Neuronal stem cell (in vitro differentiated cells): ENCODE measurements at regions not wholly inside any gene's neighbourhood (a gene's known extent, or its start where the extent isn't known, plus 50 kb on each side); places are given as distances from the start of the nearest gene placed in this dataset.
"Not testable (repeated sequence)": the region's sequence is repeated elsewhere in the genome, so short reads cannot be mapped to it uniquely, and the experiment has no call there.

Experiments used
- DNase-seq: peaks from one replicate; pipeline ENCODE4 v3.0.0-alpha.2; 2013; ENCODE audit warnings: low spot score
- H2AFZ ChIP-seq: one replicate; pipeline ENCODE4 v1.6.1; 2013; ENCODE audit warnings: mild to moderate bottlenecking, low read length, inconsistent platforms
- H2AK5ac ChIP-seq: 2 replicates; pipeline ENCODE4 v1.6.1; 2013; ENCODE audit warnings: low read depth, mild to moderate bottlenecking, inconsistent platforms, low read length, moderate library complexity, mixed read lengths
- H2BK120ac ChIP-seq: 2 replicates; pipeline ENCODE4 v1.6.1; 2013; ENCODE audit warnings: low read depth, mild to moderate bottlenecking, inconsistent platforms, low read length, moderate library complexity, mixed read lengths
- H2BK12ac ChIP-seq: one replicate; pipeline ENCODE4 v1.6.1; 2013; ENCODE audit warnings: low read length, inconsistent platforms
- H2BK15ac ChIP-seq: 2 replicates; pipeline ENCODE4 v1.6.1; 2013; ENCODE audit warnings: mild to moderate bottlenecking, low read length, inconsistent platforms, mixed read lengths
- H2BK5ac ChIP-seq: one replicate; pipeline ENCODE4 v1.6.1; 2013; ENCODE audit warnings: inconsistent platforms, mild to moderate bottlenecking, low read length, moderate library complexity
- H3K14ac ChIP-seq: one replicate; pipeline ENCODE4 v1.6.1; 2013; ENCODE audit warnings: low read length, inconsistent platforms
- H3K18ac ChIP-seq: 2 replicates; pipeline ENCODE4 v1.6.1; 2013; ENCODE audit warnings: low read length, inconsistent platforms
- H3K23ac ChIP-seq: 2 replicates; pipeline ENCODE4 v1.6.1; 2013; ENCODE audit warnings: low read depth, mild to moderate bottlenecking, mixed read lengths, low read length, inconsistent platforms; ENCODE audit not compliant: poor library complexity
- H3K27ac ChIP-seq: replicated peaks from 3 replicates; pipeline ENCODE4 v1.5.1; 2013; ENCODE audit warnings: low read length, inconsistent platforms
- H3K27me3 ChIP-seq, 3 experiments: 2 replicates each; pipeline ENCODE4 v1.6.1; 2013; ENCODE audit warnings: low read length in 3 of 3, mild to moderate bottlenecking in 2 of 3, inconsistent platforms in 1 of 3, low read depth in 1 of 3, mixed read lengths in 1 of 3, moderate library complexity in 1 of 3; ENCODE audit not compliant: control insufficient read depth in 3 of 3, insufficient read depth in 3 of 3
- H3K36me3 ChIP-seq, 2 donors: replicated peaks in 1 of 2; 2 replicates each; pipeline ENCODE4 v1.6.1; 2013; ENCODE audit warnings: low read length in 2 of 2; ENCODE audit not compliant: control insufficient read depth in 2 of 2, insufficient read depth in 2 of 2
- H3K4ac ChIP-seq: 2 replicates; pipeline ENCODE4 v1.6.1; 2013; ENCODE audit warnings: inconsistent platforms, mild to moderate bottlenecking, low read length, moderate library complexity
- H3K4me1 ChIP-seq, 2 donors: 1 replicate in 1 of 2; 2 replicates in 1 of 2; pipeline ENCODE4 v1.6.1; 2013; ENCODE audit warnings: low read length in 2 of 2, low read depth in 1 of 2; ENCODE audit not compliant: control insufficient read depth in 2 of 2, insufficient read depth in 1 of 2
- H3K4me2 ChIP-seq: one replicate; pipeline ENCODE4 v1.6.1; 2013; ENCODE audit warnings: mild to moderate bottlenecking, low read length, inconsistent platforms; ENCODE audit not compliant: insufficient read depth, poor library complexity, severe bottlenecking
- H3K4me3 ChIP-seq, 2 donors: 2 replicates each; pipeline ENCODE4 v1.5.1; 2013; ENCODE audit warnings: low read length in 2 of 2, mild to moderate bottlenecking in 2 of 2, inconsistent platforms in 1 of 2, moderate library complexity in 1 of 2
- H3K79me1 ChIP-seq: one replicate; pipeline ENCODE4 v1.6.1; 2013; ENCODE audit warnings: low read depth, mild to moderate bottlenecking, inconsistent platforms, low read length, moderate library complexity
- H3K9ac ChIP-seq: one replicate; pipeline ENCODE4 v1.6.1; 2013; ENCODE audit warnings: mild to moderate bottlenecking, low read depth, low read length, inconsistent platforms; ENCODE audit not compliant: poor library complexity
- H3K9me3 ChIP-seq, 2 donors: replicated peaks in 1 of 2; 2 replicates each; pipeline versions ENCODE3 to v1.6.1; 2013; ENCODE audit warnings: low read length in 2 of 2, mild to moderate bottlenecking in 2 of 2, inconsistent platforms in 1 of 2, low read depth in 1 of 2, mixed read lengths in 1 of 2, moderate library complexity in 1 of 2; ENCODE audit not compliant: control insufficient read depth in 2 of 2, insufficient read depth in 1 of 2
- H4K8ac ChIP-seq: one replicate; pipeline ENCODE4 v1.6.1; 2013; ENCODE audit warnings: low read depth, mild to moderate bottlenecking, inconsistent platforms, low read length, moderate library complexity
- H4K91ac ChIP-seq: one replicate; pipeline ENCODE4 v1.6.1; 2013; ENCODE audit warnings: low read length, low read depth, mild to moderate bottlenecking, inconsistent platforms; ENCODE audit not compliant: poor library complexity
- WGBS, 2 donors: extraction: QIAGEN DNeasy Blood & Tissue Kit; methylation state at CpG; one replicate each; pipeline ENCODE4 v1.1.7; 2013; ENCODE audit warnings: missing lambda C conversion rate in 2 of 2, mixed read lengths in 1 of 2; ENCODE audit not compliant: insufficient read length in 2 of 2, insufficient replicate concordance in 1 of 2; ENCODE audit errors: extremely low coverage in 2 of 2; 5-methylcytosine and 5-hydroxymethylcytosine counted together

GRCh38 chr21:9836547-9836946 lies 684.8 kb upstream of the TPTE start:
- not testable (repeated sequence) for H3K79me1 ChIP-seq, H4K8ac ChIP-seq, H3K9ac ChIP-seq, H3K4me3 ChIP-seq, H2BK120ac ChIP-seq, H2BK5ac ChIP-seq, H3K18ac ChIP-seq, H3K4ac ChIP-seq, H2BK15ac ChIP-seq, H2BK12ac ChIP-seq, H2AFZ ChIP-seq, H3K27ac ChIP-seq, H4K91ac ChIP-seq, H3K4me2 ChIP-seq, DNase-seq, H3K4me1 ChIP-seq, H3K36me3 ChIP-seq, H3K23ac ChIP-seq, H3K14ac ChIP-seq, H3K27me3 ChIP-seq, H2AK5ac ChIP-seq
- peaks cover 0 to 13% of the 10 kb centered on the region in 2 donors for H3K9me3 ChIP-seq
- WGBS, 2 donors: no CpG with 5 or more reads among the region's 33 CpGs

DNA sequence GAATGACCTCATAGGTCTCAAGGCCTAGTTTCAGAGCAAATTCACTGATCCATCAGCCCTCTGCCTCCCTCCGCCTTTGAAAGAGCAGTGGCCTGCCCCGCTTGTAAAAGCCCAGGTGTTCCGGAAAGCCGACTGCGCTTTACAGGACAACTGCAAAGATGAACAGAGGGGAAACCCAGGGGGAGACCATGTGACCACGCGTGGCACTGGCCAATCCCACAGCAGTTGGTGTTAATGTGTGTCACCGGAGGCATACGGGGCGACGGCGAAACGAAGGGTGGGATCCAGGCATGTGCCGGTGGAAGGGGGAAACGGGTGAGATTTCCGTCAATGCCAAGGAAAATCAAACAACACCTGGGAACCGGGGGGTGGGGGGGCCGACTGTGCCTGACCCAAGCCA lies 684.4 kb upstream of the TPTE start:
- no CpG with 5 or more reads among the region's 18 CpGs for WGBS, 2 donors
- not testable (repeated sequence) for H3K14ac ChIP-seq, H2AK5ac ChIP-seq, H4K91ac ChIP-seq, H3K4me3 ChIP-seq, H3K23ac ChIP-seq, H3K27me3 ChIP-seq, H3K4me1 ChIP-seq, H3K36me3 ChIP-seq, H2BK5ac ChIP-seq, H2AFZ ChIP-seq, H3K79me1 ChIP-seq, H3K4me2 ChIP-seq, H3K9ac ChIP-seq, H3K4ac ChIP-seq, H3K18ac ChIP-seq, H2BK120ac ChIP-seq, H2BK15ac ChIP-seq, H3K27ac ChIP-seq, DNase-seq, H2BK12ac ChIP-seq, H4K8ac ChIP-seq
- H3K9me3 ChIP-seq: peaks cover 0 to 13% of the 10 kb centered on the region in 2 donors

DNA sequence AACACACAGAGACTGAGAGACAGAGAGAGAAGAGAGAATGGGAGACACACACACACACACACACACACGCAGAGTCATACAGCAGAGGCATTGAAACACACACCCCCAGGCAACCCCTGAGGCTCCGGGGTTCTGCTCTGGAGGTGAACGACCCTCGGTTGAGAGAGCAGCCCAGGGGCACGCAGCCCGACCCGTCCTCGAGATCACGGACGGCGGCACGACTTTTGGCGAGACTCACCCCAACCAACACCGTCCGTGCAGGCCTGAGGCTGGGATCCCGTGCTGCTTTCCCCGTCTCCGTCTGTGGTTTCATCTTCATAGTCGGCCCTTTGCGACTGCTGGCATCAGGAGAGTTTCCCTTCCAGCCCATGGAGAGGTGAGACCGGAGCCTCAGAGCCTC lies 683.9 kb upstream of the TPTE start:
- not testable (repeated sequence) for H4K91ac ChIP-seq, H3K9ac ChIP-seq, H2BK12ac ChIP-seq, H3K18ac ChIP-seq, H3K36me3 ChIP-seq, H2BK120ac ChIP-seq, H3K4me1 ChIP-seq, H2AK5ac ChIP-seq, H2BK15ac ChIP-seq, H3K27ac ChIP-seq, H3K4ac ChIP-seq, H3K79me1 ChIP-seq, H3K4me2 ChIP-seq, H4K8ac ChIP-seq, H3K27me3 ChIP-seq, H2BK5ac ChIP-seq, H3K14ac ChIP-seq, DNase-seq, H3K23ac ChIP-seq
- Histone ChIP-seq H2AFZ (peak overlapping the region; percentile 40), H3K4me3 (peak overlapping the region in 1 of 2 donors; percentile 30), H3K9me3 (peaks cover 0 to 13% of the 10 kb centered on the region in 2 donors)
- WGBS, 2 donors: no CpG with 5 or more reads among the region's 21 CpGs

- no peak overlapping the region for H3K14ac ChIP-seq
- H2BK12ac ChIP-seq: peak overlapping the region; percentile 60
- H3K4ac ChIP-seq: no peak overlapping the region
- peaks cover 3% of the 10 kb centered on the region for H3K79me1 ChIP-seq
- no peak overlapping the region for H2BK15ac ChIP-seq
- no peak overlapping the region for H4K91ac ChIP-seq
- H3K18ac ChIP-seq: no peak overlapping the region
- no peaks in the 10 kb centered on the region for H3K27me3 ChIP-seq
- H3K4me1 ChIP-seq: no peaks in the 10 kb centered on the region
- H3K4me3 ChIP-seq: peak overlapping the region in 1 of 2 donors; percentile 1
- peak overlapping the region; percentile 68 for H3K23ac ChIP-seq
- no peak overlapping the region for H3K4me2 ChIP-seq
- no peak overlapping the region for H2AK5ac ChIP-seq
- DNase-seq: no peak
- peak overlapping the region; percentile 4 for H3K9ac ChIP-seq
- no peak overlapping the region for H2BK120ac ChIP-seq
- H2BK5ac ChIP-seq: no peak overlapping the region
- peaks cover 0 to 13% of the 10 kb centered on the region in 2 donors for H3K9me3 ChIP-seq
- no peak overlapping the region for H3K27ac ChIP-seq
- H3K36me3 ChIP-seq: no peaks in the 10 kb centered on the region
- no peak overlapping the region for H4K8ac ChIP-seq
- no CpG with 5 or more reads among the region's 44 CpGs for WGBS, 2 donors
- H2AFZ ChIP-seq: peak overlapping the region; percentile 40
These were observed 683.2 kb upstream of the TPTE start for GRCh38 chr21:9837946-9838737.
